ENCODE measurements at regions not wholly inside any gene's neighbourhood (a gene's known extent, or its start where the extent isn't known, plus 50 kb on each side); places are given as distances from the start of the nearest gene placed in this dataset.

GRCh38 chr2:105570757-105571156, 171.9 kb upstream of the FHL2 start (continued):
- TF ChIP-seq ZNF133 (tag by site-specific recombination; IDR thresholded peaks at IDR 0.05) (no peak), FEZF1 (tag by site-specific recombination; IDR thresholded peaks at IDR 0.05) (no peak), ZNF16 (tag by site-specific recombination; IDR thresholded peaks at IDR 0.05; ENCODE audit: low read depth) (no peak), ZNF423 (tag by site-specific recombination; IDR thresholded peaks at IDR 0.05) (no peak), ZFP41 (tag by site-specific recombination; IDR thresholded peaks at IDR 0.05; ENCODE audit: borderline replicate concordance) (no peak), ZNF391 (tag by site-specific recombination; IDR thresholded peaks at IDR 0.05; ENCODE audit: borderline replicate concordance, low read depth) (no peak), ZNF362 (tag by site-specific recombination; IDR thresholded peaks at IDR 0.05) (no peak)
- TF ChIP-seq, protein P1, sequence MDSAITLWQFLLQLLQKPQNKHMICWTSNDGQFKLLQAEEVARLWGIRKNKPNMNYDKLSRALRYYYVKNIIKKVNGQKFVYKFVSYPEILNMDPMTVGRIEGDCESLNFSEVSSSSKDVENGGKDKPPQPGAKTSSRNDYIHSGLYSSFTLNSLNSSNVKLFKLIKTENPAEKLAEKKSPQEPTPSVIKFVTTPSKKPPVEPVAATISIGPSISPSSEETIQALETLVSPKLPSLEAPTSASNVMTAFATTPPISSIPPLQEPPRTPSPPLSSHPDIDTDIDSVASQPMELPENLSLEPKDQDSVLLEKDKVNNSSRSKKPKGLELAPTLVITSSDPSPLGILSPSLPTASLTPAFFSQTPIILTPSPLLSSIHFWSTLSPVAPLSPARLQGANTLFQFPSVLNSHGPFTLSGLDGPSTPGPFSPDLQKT (IDR thresholded peaks at IDR 0.05; ENCODE audit: borderline replicate concordance, low read depth, low read length): no peak

GRCh38 chr2:105570326-105570725, 171.5 kb upstream of the FHL2 start:
- Histone ChIP-seq H3K4me1 (ENCODE audit: control insufficient read depth, insufficient read depth, low read length) (no peaks in the 10 kb centered on the region), H3K36me3 (ENCODE audit: control insufficient read depth in 2 of 2, insufficient read depth in 1 of 2, low read length in 2 of 2) (no peaks in the 10 kb centered on the region), H3K9me3 (ENCODE audit: control insufficient read depth, insufficient read depth, low read depth, low read length) (no peaks in the 10 kb centered on the region), H3K27ac (ENCODE audit: extremely low read depth, low read depth, low read length) (no peak overlapping the region), H3K4me3 (ENCODE audit: low read depth, low read length) (no peak overlapping the region)
- POLR2A ChIA-PET: no interaction called here
- CTCF ChIA-PET: no interaction called here
- TF ChIP-seq ZSCAN23 (tag by site-specific recombination; IDR thresholded peaks at IDR 0.05) (no peak), GLIS1 (tag by site-specific recombination; IDR thresholded peaks at IDR 0.05) (no peak), ZNF19 (tag by site-specific recombination; IDR thresholded peaks at IDR 0.05; ENCODE audit: low read depth) (no peak), ZBTB49 (tag by site-specific recombination; IDR thresholded peaks at IDR 0.05; ENCODE audit: low read depth) (no peak), INSM2 (tag by site-specific recombination; IDR thresholded peaks at IDR 0.05) (no peak), SCRT1 (tag by site-specific recombination; IDR thresholded peaks at IDR 0.05; ENCODE audit: borderline replicate concordance) (no peak), ZNF704 (tag by site-specific recombination; IDR thresholded peaks at IDR 0.05) (no peak), WT1 (tag by site-specific recombination; IDR thresholded peaks at IDR 0.05) (no peak), ZNF157 (tag by site-specific recombination; IDR thresholded peaks at IDR 0.05) (no peak), ZNF155 (tag by site-specific recombination; IDR thresholded peaks at IDR 0.05) (no peak), ZFP41 (tag by site-specific recombination; IDR thresholded peaks at IDR 0.05; ENCODE audit: borderline replicate concordance) (no peak)
- TF ChIP-seq, protein P2, sequence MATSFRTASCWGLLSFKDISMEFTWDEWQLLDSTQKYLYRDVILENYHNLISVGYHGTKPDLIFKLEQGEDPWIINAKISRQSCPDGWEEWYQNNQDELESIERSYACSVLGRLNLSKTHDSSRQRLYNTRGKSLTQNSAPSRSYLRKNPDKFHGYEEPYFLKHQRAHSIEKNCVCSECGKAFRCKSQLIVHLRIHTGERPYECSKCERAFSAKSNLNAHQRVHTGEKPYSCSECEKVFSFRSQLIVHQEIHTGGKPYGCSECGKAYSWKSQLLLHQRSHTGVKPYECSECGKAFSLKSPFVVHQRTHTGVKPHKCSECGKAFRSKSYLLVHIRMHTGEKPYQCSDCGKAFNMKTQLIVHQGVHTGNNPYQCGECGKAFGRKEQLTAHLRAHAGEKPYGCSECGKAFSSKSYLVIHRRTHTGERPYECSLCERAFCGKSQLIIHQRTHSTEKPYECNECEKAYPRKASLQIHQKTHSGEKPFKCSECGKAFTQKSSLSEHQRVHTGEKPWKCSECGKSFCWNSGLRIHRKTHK (tag by site-specific recombination; IDR thresholded peaks at IDR 0.05): no peak
- TF ChIP-seq, protein P3, sequence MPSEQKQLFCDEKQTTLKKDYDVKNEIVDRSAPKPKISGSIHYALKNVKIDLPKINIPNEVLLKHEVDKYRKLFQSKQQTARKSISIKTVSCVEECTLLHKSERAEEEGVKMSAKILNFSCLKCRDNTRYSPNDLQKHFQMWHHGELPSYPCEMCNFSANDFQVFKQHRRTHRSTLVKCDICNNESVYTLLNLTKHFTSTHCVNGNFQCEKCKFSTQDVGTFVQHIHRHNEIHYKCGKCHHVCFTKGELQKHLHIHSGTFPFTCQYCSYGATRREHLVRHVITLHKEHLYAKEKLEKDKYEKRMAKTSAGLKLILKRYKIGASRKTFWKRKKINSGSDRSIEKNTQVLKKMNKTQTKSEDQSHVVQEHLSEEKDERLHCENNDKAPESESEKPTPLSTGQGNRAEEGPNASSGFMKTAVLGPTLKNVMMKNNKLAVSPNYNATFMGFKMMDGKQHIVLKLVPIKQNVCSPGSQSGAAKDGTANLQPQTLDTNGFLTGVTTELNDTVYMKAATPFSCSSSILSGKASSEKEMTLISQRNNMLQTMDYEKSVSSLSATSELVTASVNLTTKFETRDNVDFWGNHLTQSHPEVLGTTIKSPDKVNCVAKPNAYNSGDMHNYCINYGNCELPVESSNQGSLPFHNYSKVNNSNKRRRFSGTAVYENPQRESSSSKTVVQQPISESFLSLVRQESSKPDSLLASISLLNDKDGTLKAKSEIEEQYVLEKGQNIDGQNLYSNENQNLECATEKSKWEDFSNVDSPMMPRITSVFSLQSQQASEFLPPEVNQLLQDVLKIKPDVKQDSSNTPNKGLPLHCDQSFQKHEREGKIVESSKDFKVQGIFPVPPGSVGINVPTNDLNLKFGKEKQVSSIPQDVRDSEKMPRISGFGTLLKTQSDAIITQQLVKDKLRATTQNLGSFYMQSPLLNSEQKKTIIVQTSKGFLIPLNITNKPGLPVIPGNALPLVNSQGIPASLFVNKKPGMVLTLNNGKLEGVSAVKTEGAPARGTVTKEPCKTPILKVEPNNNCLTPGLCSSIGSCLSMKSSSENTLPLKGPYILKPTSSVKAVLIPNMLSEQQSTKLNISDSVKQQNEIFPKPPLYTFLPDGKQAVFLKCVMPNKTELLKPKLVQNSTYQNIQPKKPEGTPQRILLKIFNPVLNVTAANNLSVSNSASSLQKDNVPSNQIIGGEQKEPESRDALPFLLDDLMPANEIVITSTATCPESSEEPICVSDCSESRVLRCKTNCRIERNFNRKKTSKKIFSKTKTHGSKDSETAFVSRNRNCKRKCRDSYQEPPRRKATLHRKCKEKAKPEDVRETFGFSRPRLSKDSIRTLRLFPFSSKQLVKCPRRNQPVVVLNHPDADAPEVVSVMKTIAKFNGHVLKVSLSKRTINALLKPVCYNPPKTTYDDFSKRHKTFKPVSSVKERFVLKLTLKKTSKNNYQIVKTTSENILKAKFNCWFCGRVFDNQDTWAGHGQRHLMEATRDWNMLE (tag by site-specific recombination; conservative IDR thresholded peaks at IDR 0.05; ENCODE audit: low read depth): no peak
